COLO668 (cell line): ENCODE measurements at regions not wholly inside any gene's neighbourhood (a gene's known extent, or its start where the extent isn't known, plus 50 kb on each side); places are given as distances from the start of the nearest gene placed in this dataset.
"Not testable (repeated sequence)": the region's sequence is repeated elsewhere in the genome, so short reads cannot be mapped to it uniquely, and the experiment has no call there.

Source experiments
- DNase-seq: peaks from one replicate; lab custom pipeline; 2025; ENCODE audit not compliant: unreplicated experiment; lab: John Stamatoyannopoulos, UW

- no peak for DNase-seq
Observed at GRCh38 chr20:52011093-52011492, 180.5 kb downstream of the ZFP64 start.

- DNase-seq: no peak
Observed at GRCh38 chr20:52010541-52010940, 181.0 kb downstream of the ZFP64 start.

- DNase-seq: no peak
Observed at GRCh38 chr20:52008874-52009273, 182.7 kb downstream of the ZFP64 start.

- DNase-seq: no peak
Observed at GRCh38 chr20:52004715-52005114, 186.9 kb downstream of the ZFP64 start.

GRCh38 chr20:52004018-52004417 lies 187.6 kb downstream of the ZFP64 start:
- no peak for DNase-seq

GRCh38 chr20:52003415-52003814 lies 188.2 kb downstream of the ZFP64 start:
- no peak for DNase-seq

- no peak for DNase-seq
Observed at GRCh38 chr20:52001999-52002666, 189.4 kb downstream of the ZFP64 start.

- not testable (repeated sequence) for DNase-seq
Observed at GRCh38 chr20:51997281-51997936, 194.2 kb downstream of the ZFP64 start.

- no peak for DNase-seq
Observed at GRCh38 chr20:51995551-51995951, 193.2 kb upstream of the SALL4 start.

- no peak for DNase-seq
Observed at GRCh38 chr20:51994751-51995417, 192.6 kb upstream of the SALL4 start.

GRCh38 chr20:51987812-51988211 lies 185.5 kb upstream of the SALL4 start:
- DNase-seq: no peak

GRCh38 chr20:51985013-51985415 lies 182.7 kb upstream of the SALL4 start:
- no peak for DNase-seq

- no peak for DNase-seq
Observed at GRCh38 chr20:51980277-51980676, 178.0 kb upstream of the SALL4 start.

GRCh38 chr20:51979226-51979625 lies 176.9 kb upstream of the SALL4 start:
- DNase-seq: no peak

GRCh38 chr20:51978070-51978501 lies 175.8 kb upstream of the SALL4 start:
- no peak for DNase-seq

GRCh38 chr20:51972056-51972455 lies 169.7 kb upstream of the SALL4 start:
- no peak for DNase-seq

GRCh38 chr20:51970858-51971257 lies 168.5 kb upstream of the SALL4 start:
- no peak for DNase-seq

- DNase-seq: no peak
Observed at GRCh38 chr20:51969191-51969590, 166.9 kb upstream of the SALL4 start.

- no peak for DNase-seq
Observed at GRCh38 chr20:51968151-51968550, 165.8 kb upstream of the SALL4 start.

- DNase-seq: peak; percentile 25
Observed at GRCh38 chr20:51966296-51966971, 164.1 kb upstream of the SALL4 start.

- no peak for DNase-seq
Observed at GRCh38 chr20:51961964-51962761, 159.8 kb upstream of the SALL4 start.
